ENCODE measurements at regions not wholly inside any gene's neighbourhood (a gene's known extent, or its start where the extent isn't known, plus 50 kb on each side); places are given as distances from the start of the nearest gene placed in this dataset.

DNA sequence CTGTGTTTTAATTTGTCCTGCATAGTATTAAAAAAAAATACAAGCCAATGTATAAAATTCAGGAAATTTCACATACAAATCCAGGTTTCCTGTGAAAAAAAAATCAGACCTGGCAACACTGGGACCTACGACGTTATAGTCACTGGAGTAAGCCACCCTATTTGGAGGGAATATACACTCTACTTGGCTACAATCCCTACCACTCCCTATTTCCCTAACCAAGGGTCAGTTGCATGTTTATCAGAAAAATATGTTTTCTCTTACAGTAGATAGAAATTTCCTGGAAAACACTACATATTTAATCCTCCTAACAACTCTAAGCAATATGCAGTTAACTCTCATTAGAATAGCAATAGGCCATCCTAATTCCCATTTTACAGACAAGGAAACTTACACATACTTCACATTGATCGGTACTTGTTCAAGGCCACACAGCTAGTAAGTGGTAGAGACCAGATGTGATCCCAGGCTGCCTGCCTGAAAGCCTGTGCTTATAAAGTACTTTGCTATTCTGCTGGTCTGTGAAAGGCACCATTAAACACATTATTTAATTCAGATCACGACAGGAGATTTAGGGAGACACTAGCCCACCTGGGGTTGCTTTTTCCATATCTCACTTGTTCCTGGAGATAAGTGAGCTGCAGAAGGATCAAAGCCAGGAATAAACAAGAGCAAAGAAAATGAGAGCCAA lies 70.8 kb downstream of the MFAP3 start:
- CTCF ChIA-PET, result interaction anchor here (1.1 to 2.1 kb wide), 3 partner anchors 16 to 37 kb away, joined by 3 to 9 read pairs (median 4); no protein-coding TSS in a partner anchor
- TF ChIP-seq MXI1 (IDR thresholded peaks at IDR 0.05; ENCODE audit: low read depth, low read length), result no peak
- no peak for TF ChIP-seq CTCF (IDR thresholded peaks at IDR 0.05)
- no peak for TF ChIP-seq TCF12 (IDR thresholded peaks at IDR 0.05)
- no peak for TF ChIP-seq YY1 (IDR thresholded peaks at IDR 0.05; ENCODE audit: low read depth)
- no peak for TF ChIP-seq FOSL2 (IDR thresholded peaks at IDR 0.05; ENCODE audit: borderline replicate concordance, low read depth)
- TF ChIP-seq FOXM1 (IDR thresholded peaks at IDR 0.05; ENCODE audit: low read depth), result no peak
- no peak for TF ChIP-seq EZH2phosphoT487 (IDR thresholded peaks at IDR 0.05; ENCODE audit: borderline replicate concordance, low read depth)
- TF ChIP-seq GABPA (IDR thresholded peaks at IDR 0.05; ENCODE audit: low read depth), result no peak
- no peak for TF ChIP-seq RCOR1 (IDR thresholded peaks at IDR 0.05; ENCODE audit: low read length)
- TF ChIP-seq EP300 (IDR thresholded peaks at IDR 0.05; ENCODE audit: borderline replicate concordance in 1 of 2, low read depth in 1 of 2, low read length in 1 of 2), result no peak
- no peak for TF ChIP-seq NFIC (IDR thresholded peaks at IDR 0.05; ENCODE audit: borderline replicate concordance)
- no peak for TF ChIP-seq NRF1 (IDR thresholded peaks at IDR 0.05; ENCODE audit: low read depth, low read length)
- no peak for TF ChIP-seq SIN3A (IDR thresholded peaks at IDR 0.05; ENCODE audit: borderline replicate concordance, low read depth, low read length)
- WGBS (ENCODE audit: low lambda C conversion rate), result 65% methylated on average over 4 of the region's 4 CpGs

GRCh38 chr5:154110107-154110453 lies 71.3 kb downstream of the MFAP3 start:
- no peak overlapping the region for H3K4me2 ChIP-seq
- TF ChIP-seq EZH2phosphoT487 (IDR thresholded peaks at IDR 0.05; ENCODE audit: borderline replicate concordance, low read depth) (no peak), POLR2AphosphoS5 (IDR thresholded peaks at IDR 0.05; ENCODE audit: low read depth, low read length) (no peak), ELF1 (IDR thresholded peaks at IDR 0.05) (no peak), CHD2 (IDR thresholded peaks at IDR 0.05; ENCODE audit: low read length, partially characterized antibody) (no peak), RFX5 (IDR thresholded peaks at IDR 0.05; ENCODE audit: low read length) (no peak)
- TF ChIP-seq, protein P1, sequence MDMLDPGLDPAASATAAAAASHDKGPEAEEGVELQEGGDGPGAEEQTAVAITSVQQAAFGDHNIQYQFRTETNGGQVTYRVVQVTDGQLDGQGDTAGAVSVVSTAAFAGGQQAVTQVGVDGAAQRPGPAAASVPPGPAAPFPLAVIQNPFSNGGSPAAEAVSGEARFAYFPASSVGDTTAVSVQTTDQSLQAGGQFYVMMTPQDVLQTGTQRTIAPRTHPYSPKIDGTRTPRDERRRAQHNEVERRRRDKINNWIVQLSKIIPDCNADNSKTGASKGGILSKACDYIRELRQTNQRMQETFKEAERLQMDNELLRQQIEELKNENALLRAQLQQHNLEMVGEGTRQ (IDR thresholded peaks at IDR 0.05; ENCODE audit: borderline replicate concordance, low read depth, low read length), result no peak
- no peaks in the 10 kb centered on the region for H4K20me1 ChIP-seq (ENCODE audit: insufficient read depth)
- H3K4me1 ChIP-seq (ENCODE audit: control insufficient read depth in 1 of 2, insufficient read depth in 2 of 2, low read depth in 1 of 2, low read length in 1 of 2), result no peaks in the 10 kb centered on the region
- no peaks in the 10 kb centered on the region for H3K36me3 ChIP-seq (replicated peaks in 1 of 2; ENCODE audit: control insufficient read depth in 1 of 2, insufficient read depth in 2 of 2, low read length in 1 of 2)
- no peaks in the 10 kb centered on the region for H3F3A ChIP-seq (replicated peaks; ENCODE audit: insufficient read depth)
- no peaks in the 10 kb centered on the region; the same call in 1 of the 2 replicates for H3K27me3 ChIP-seq (ENCODE audit: insufficient read depth)
- DNase-seq, result no peak
- ChIA-PET POLR2A (no interaction called here), CTCF (no interaction called here)
- H3K9me2 ChIP-seq, result no peaks in the 10 kb centered on the region
- H3K4me3 ChIP-seq (ENCODE audit: low read depth in 2 of 2, low read length in 1 of 2), result no peak overlapping the region
- no peaks in the 10 kb centered on the region for H3K79me2 ChIP-seq (ENCODE audit: insufficient read depth)
- 93% methylated on average over 1 of the region's 1 CpG for WGBS (ENCODE audit: low lambda C conversion rate)
- no peak overlapping the region for H2AFZ ChIP-seq (ENCODE audit: low read depth)
- H3K9me3 ChIP-seq, result no peaks in the 10 kb centered on the region
- H3K9ac ChIP-seq, result no peak overlapping the region
- no peak overlapping the region for H3K27ac ChIP-seq (ENCODE audit: low read depth in 2 of 2, low read length in 1 of 2)

More for the DNA sequence above, 70.8 kb downstream of the MFAP3 start:
- no peak overlapping the region for H3K4me2 ChIP-seq
- H3K27me3 ChIP-seq (ENCODE audit: insufficient read depth), result no peaks in the 10 kb centered on the region
- no peaks in the 10 kb centered on the region for H3K79me2 ChIP-seq (ENCODE audit: insufficient read depth)
- no peak overlapping the region for H2AFZ ChIP-seq (ENCODE audit: low read depth)
- POLR2A ChIA-PET, result no interaction called here
- no peaks in the 10 kb centered on the region for H4K20me1 ChIP-seq (ENCODE audit: insufficient read depth)
- DNase-seq, result no peak
- no peaks in the 10 kb centered on the region for H3F3A ChIP-seq (replicated peaks; ENCODE audit: insufficient read depth)
- H3K36me3 ChIP-seq (replicated peaks in 1 of 2; ENCODE audit: control insufficient read depth in 1 of 2, insufficient read depth in 2 of 2, low read length in 1 of 2), result no peaks in the 10 kb centered on the region
- H3K9me3 ChIP-seq, result no peaks in the 10 kb centered on the region
- no peak overlapping the region for H3K4me3 ChIP-seq (ENCODE audit: low read depth in 2 of 2, low read length in 1 of 2)
- H3K9ac ChIP-seq, result no peak overlapping the region
- H3K9me2 ChIP-seq, result no peaks in the 10 kb centered on the region
- H3K27ac ChIP-seq (ENCODE audit: low read depth in 2 of 2, low read length in 1 of 2), result no peak overlapping the region
- H3K4me1 ChIP-seq (ENCODE audit: control insufficient read depth in 1 of 2, insufficient read depth in 2 of 2, low read depth in 1 of 2, low read length in 1 of 2), result no peaks in the 10 kb centered on the region
